ENCODE measurements at regions not wholly inside any gene's neighbourhood (a gene's known extent, or its start where the extent isn't known, plus 50 kb on each side); places are given as distances from the start of the nearest gene placed in this dataset.

- DNase-seq = no peak
Observed at GRCh38 chr6:3520281-3521230, 63.7 kb upstream of the SLC22A23 start.

GRCh38 chr6:3518356-3519190, 61.7 kb upstream of the SLC22A23 start:
- no peak for DNase-seq

GRCh38 chr6:3517350-3517749, 60.5 kb upstream of the SLC22A23 start:
- DNase-seq = no peak

GRCh38 chr6:3516092-3516491, 59.2 kb upstream of the SLC22A23 start:
- DNase-seq = no peak

- DNase-seq = no peak
Observed at GRCh38 chr6:3515669-3516068, 58.8 kb upstream of the SLC22A23 start.

- DNase-seq = no peak
Observed at GRCh38 chr6:3513416-3513815, 56.6 kb upstream of the SLC22A23 start.

- no peak for DNase-seq
Observed at GRCh38 chr6:3512832-3513231, 56.0 kb upstream of the SLC22A23 start.

GRCh38 chr6:3510617-3511016, 53.8 kb upstream of the SLC22A23 start:
- DNase-seq = no peak

GRCh38 chr6:3510178-3510577, 53.3 kb upstream of the SLC22A23 start:
- no peak for DNase-seq

- no peak for DNase-seq
Observed at GRCh38 chr6:3509336-3509735, 52.5 kb upstream of the SLC22A23 start.

GRCh38 chr6:3506751-3507383, 50.0 kb upstream of the SLC22A23 start:
- DNase-seq = no peak

Measured in NCI-H1417 treated with DMSO at 0.1 percent for 48 hours (cell line).